ENCODE measurements at regions not wholly inside any gene's neighbourhood (a gene's known extent, or its start where the extent isn't known, plus 50 kb on each side); places are given as distances from the start of the nearest gene placed in this dataset.

DNA sequence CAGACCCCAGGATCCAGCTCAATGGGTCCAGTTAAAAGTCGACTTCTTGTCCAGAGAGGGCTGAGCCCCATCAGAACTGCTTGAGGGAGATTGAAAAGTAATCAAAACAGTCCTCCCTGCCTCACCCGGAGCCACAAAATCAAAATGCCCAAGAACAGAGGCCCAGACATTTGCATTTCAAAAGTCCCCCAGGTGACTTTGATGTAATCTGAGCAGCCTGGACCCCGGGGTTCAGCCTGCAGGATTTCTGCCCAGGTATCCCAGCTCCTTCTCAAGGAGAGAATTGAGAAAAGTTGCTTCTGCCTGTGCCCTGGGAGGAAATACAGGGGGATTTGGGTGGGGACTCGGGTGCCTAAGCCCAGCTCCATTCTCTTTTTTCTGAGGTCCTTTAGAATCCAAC is 1385.0 kb downstream of the TBC1D22A start:
- TF ChIP-seq, protein P1, sequence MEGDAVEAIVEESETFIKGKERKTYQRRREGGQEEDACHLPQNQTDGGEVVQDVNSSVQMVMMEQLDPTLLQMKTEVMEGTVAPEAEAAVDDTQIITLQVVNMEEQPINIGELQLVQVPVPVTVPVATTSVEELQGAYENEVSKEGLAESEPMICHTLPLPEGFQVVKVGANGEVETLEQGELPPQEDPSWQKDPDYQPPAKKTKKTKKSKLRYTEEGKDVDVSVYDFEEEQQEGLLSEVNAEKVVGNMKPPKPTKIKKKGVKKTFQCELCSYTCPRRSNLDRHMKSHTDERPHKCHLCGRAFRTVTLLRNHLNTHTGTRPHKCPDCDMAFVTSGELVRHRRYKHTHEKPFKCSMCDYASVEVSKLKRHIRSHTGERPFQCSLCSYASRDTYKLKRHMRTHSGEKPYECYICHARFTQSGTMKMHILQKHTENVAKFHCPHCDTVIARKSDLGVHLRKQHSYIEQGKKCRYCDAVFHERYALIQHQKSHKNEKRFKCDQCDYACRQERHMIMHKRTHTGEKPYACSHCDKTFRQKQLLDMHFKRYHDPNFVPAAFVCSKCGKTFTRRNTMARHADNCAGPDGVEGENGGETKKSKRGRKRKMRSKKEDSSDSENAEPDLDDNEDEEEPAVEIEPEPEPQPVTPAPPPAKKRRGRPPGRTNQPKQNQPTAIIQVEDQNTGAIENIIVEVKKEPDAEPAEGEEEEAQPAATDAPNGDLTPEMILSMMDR (IDR thresholded peaks at IDR 0.05; ENCODE audit: control insufficient read depth, extremely low read depth, insufficient read depth), result no peak
- no peak for DNase-seq (ENCODE audit: low read depth)
- H3K4me3 ChIP-seq (ENCODE audit: low read depth, low read length), result no peak overlapping the region

GRCh38 chr22:48146426-48146825 is 1384.0 kb downstream of the TBC1D22A start:
- DNase-seq (ENCODE audit: low read depth), result no peak
- TF ChIP-seq, protein P1 (IDR thresholded peaks at IDR 0.05; ENCODE audit: control insufficient read depth, extremely low read depth, insufficient read depth), result no peak
- H3K4me3 ChIP-seq (ENCODE audit: low read depth, low read length), result no peak overlapping the region

GRCh38 chr22:48145738-48146137 is 1383.3 kb downstream of the TBC1D22A start:
- DNase-seq (ENCODE audit: low read depth), result no peak
- TF ChIP-seq, protein P1 (IDR thresholded peaks at IDR 0.05; ENCODE audit: control insufficient read depth, extremely low read depth, insufficient read depth), result no peak
- no peak overlapping the region for H3K4me3 ChIP-seq (ENCODE audit: low read depth, low read length)

DNA sequence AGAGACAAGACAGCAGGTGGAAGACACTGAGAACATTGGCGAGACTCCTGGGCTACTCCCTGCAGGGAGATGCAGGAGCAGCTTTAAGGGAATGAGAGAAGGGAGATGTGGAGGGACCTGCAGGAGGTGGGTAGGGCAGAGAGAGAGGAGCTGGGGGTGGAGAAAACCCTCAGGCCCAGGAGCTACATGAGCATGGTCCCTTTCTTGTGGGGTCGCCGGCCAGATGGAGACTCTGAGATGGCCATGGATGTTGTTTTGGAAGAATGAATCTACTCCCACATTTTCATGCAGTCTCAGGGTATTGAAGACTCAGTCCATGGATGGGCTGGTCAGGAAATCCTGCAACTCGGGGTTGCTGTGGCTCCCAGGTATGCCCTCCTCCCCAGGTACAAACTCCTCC is 1381.9 kb downstream of the TBC1D22A start:
- TF ChIP-seq, protein P1 (IDR thresholded peaks at IDR 0.05; ENCODE audit: control insufficient read depth, extremely low read depth, insufficient read depth), result no peak
- no peak for DNase-seq (ENCODE audit: low read depth)
- no peak overlapping the region for H3K4me3 ChIP-seq (ENCODE audit: low read depth, low read length)

- DNase-seq (ENCODE audit: low read depth), result no peak
Observed at GRCh38 chr22:48143856-48144255, 1381.4 kb downstream of the TBC1D22A start.

DNA sequence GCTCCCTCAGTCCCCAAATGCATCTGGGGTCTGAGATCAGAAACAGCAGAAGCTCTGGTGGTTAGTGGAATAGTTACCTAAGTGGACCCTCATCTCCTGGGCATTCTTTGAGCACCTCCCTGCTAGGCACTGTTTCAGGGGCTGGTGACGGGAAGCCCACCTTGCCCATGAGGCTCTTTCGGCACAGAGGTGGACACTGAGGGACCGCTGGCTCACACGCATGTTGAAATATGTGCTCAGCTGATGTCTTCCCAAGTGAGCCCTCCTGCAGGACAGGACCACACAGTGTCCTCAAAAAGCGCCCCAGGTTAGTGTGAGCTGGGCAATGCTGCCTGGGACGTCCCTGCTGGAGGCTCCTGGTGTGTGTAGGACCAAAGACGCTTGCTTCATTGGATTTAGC is 1379.9 kb downstream of the TBC1D22A start:
- TF ChIP-seq, protein P1 (IDR thresholded peaks at IDR 0.05; ENCODE audit: control insufficient read depth, extremely low read depth, insufficient read depth), result no peak
- no peak overlapping the region for H3K4me3 ChIP-seq (ENCODE audit: low read depth, low read length)
- no peak for DNase-seq (ENCODE audit: low read depth)

More at GRCh38 chr22:48143856-48144255, 1381.4 kb downstream of the TBC1D22A start:
- TF ChIP-seq, protein P1 (IDR thresholded peaks at IDR 0.05; ENCODE audit: control insufficient read depth, extremely low read depth, insufficient read depth), result no peak
- H3K4me3 ChIP-seq (ENCODE audit: low read depth, low read length), result no peak overlapping the region

GRCh38 chr22:48141301-48141700 is 1378.9 kb downstream of the TBC1D22A start:
- TF ChIP-seq, protein P1 (IDR thresholded peaks at IDR 0.05; ENCODE audit: control insufficient read depth, extremely low read depth, insufficient read depth), result no peak
- DNase-seq (ENCODE audit: low read depth), result no peak
- H3K4me3 ChIP-seq (ENCODE audit: low read depth, low read length), result no peak overlapping the region
